RPMI8226 (cell line): ENCODE measurements at regions not wholly inside any gene's neighbourhood (a gene's known extent, or its start where the extent isn't known, plus 50 kb on each side); places are given as distances from the start of the nearest gene placed in this dataset.
A peak's percentile ranks its signal among the peaks of the same experiment; 100 is the strongest.
"Not testable (repeated sequence)": the region's sequence is repeated elsewhere in the genome, so short reads cannot be mapped to it uniquely, and the experiment has no call there.

Source experiments
- DNase-seq: peaks from one replicate; pipeline ENCODE4 v3.0.0-alpha.2; 2015

- no peak for DNase-seq
These were observed 57.0 kb downstream of the MSTN start for GRCh38 chr2:190005513-190005912.

- no peak for DNase-seq
These were observed 62.9 kb downstream of the MSTN start for GRCh38 chr2:189999661-190000060.

GRCh38 chr2:189998665-189999064, 63.9 kb downstream of the MSTN start:
- DNase-seq = not testable (repeated sequence)

GRCh38 chr2:189997016-189997415, 65.5 kb downstream of the MSTN start:
- DNase-seq = no peak

GRCh38 chr2:189995679-189996078, 66.8 kb downstream of the MSTN start:
- DNase-seq = no peak

- no peak for DNase-seq
These were observed 79.6 kb downstream of the MSTN start for GRCh38 chr2:189982780-189983394.

GRCh38 chr2:189982087-189982486, 80.4 kb downstream of the MSTN start:
- DNase-seq = no peak

- not testable (repeated sequence) for DNase-seq
These were observed 86.0 kb downstream of the MSTN start for GRCh38 chr2:189976488-189976887.

- no peak for DNase-seq
These were observed 102.2 kb downstream of the MSTN start for GRCh38 chr2:189960346-189960745.

- peak; percentile 45 for DNase-seq
These were observed 103.1 kb downstream of the MSTN start for GRCh38 chr2:189959450-189959849.

GRCh38 chr2:189954989-189955388, 107.5 kb downstream of the MSTN start:
- no peak for DNase-seq

GRCh38 chr2:189952536-189953109, 109.9 kb downstream of the MSTN start:
- peak; percentile 58 for DNase-seq

- no peak for DNase-seq
These were observed 110.6 kb downstream of the MSTN start for GRCh38 chr2:189951791-189952535.

- no peak for DNase-seq
These were observed 119.5 kb downstream of the MSTN start for GRCh38 chr2:189943009-189943408.

GRCh38 chr2:189940913-189941312, 121.6 kb downstream of the MSTN start:
- DNase-seq = no peak

GRCh38 chr2:189937691-189938090, 124.8 kb downstream of the MSTN start:
- no peak for DNase-seq

GRCh38 chr2:189933911-189934399, 128.6 kb downstream of the MSTN start:
- no peak for DNase-seq

- DNase-seq = no peak
These were observed 129.5 kb downstream of the MSTN start for GRCh38 chr2:189933041-189933440.

GRCh38 chr2:189927823-189928222, 134.7 kb downstream of the MSTN start:
- no peak for DNase-seq
